Suprapubic skin (tissue), 4 donors: ENCODE measurements at regions not wholly inside any gene's neighbourhood (a gene's known extent, or its start where the extent isn't known, plus 50 kb on each side); places are given as distances from the start of the nearest gene placed in this dataset.

Experiments
- DNase-seq, 2 donors: peaks; one replicate each; pipeline ENCODE4 v3.0.0-alpha.2; 2019; ENCODE audit warnings: low spot score in 2 of 2
- H3K27ac ChIP-seq: fragments of 200-600 bp; sonication (generic); one replicate; pipeline ENCODE4 v1.5.1; 2019
- H3K27me3 ChIP-seq: fragments of 200-600 bp; sonication (generic); one replicate; pipeline ENCODE4 v1.5.1; 2019
- H3K36me3 ChIP-seq: fragments of 200-600 bp; sonication (generic); one replicate; pipeline ENCODE4 v1.5.1; 2019
- H3K4me1 ChIP-seq: fragments of 200-600 bp; sonication (generic); one replicate; pipeline ENCODE4 v1.5.1; 2019
- H3K4me3 ChIP-seq: fragments of 200-600 bp; sonication (generic); one replicate; pipeline ENCODE4 v1.5.1; 2019; ENCODE audit warnings: mild to moderate bottlenecking
- H3K9me3 ChIP-seq: fragments of 200-600 bp; sonication (generic); one replicate; pipeline ENCODE4 v1.5.1; 2019
- CTCF ChIP-seq, 2 donors: fragments of 200-600 bp in 1 of 2; fragments of 450-650 bp in 1 of 2; sonication (generic) in 1 of 2; IDR thresholded peaks; one replicate each; pipeline ENCODE4 v1.5.1; 2016 to 2019; ENCODE audit warnings: antibody characterized with exemption in 2 of 2, mild to moderate bottlenecking in 1 of 2, moderate library complexity in 1 of 2
- EP300 ChIP-seq: sonication (generic); formaldehyde crosslinking; IDR thresholded peaks from one replicate; pipeline ENCODE4 v1.6.1; 2017; ENCODE audit warnings: antibody characterized with exemption
- POLR2A ChIP-seq, 2 donors: fragments of 450-650 bp; IDR thresholded peaks; one replicate each; pipeline ENCODE4 v1.6.1; 2017; ENCODE audit warnings: antibody characterized with exemption in 2 of 2, mild to moderate bottlenecking in 2 of 2, moderate library complexity in 2 of 2
- POLR2AphosphoS5 ChIP-seq, 3 donors: sonication (generic); formaldehyde crosslinking; IDR thresholded peaks; one replicate each; pipeline ENCODE4 v1.6.1; 2017; ENCODE audit warnings: antibody characterized with exemption in 3 of 3
- WGBS: methylation state at CpG from one replicate; pipeline ENCODE4 v1.1.5; 2018; 5-methylcytosine and 5-hydroxymethylcytosine counted together

GRCh38 chr2:188865681-188866080, 108.5 kb upstream of the COL3A1 start:
- H3K27ac ChIP-seq, result no peak overlapping the region
- DNase-seq, result no peak
- TF ChIP-seq EP300 (no peak), POLR2A (IDR thresholded peaks at IDR 0.05) (no peak), CTCF (IDR thresholded peaks at IDR 0.05) (no peak), POLR2AphosphoS5 (IDR thresholded peaks at IDR 0.05) (no peak)
- H3K36me3 ChIP-seq, result no peaks in the 10 kb centered on the region
- no peak overlapping the region for H3K4me3 ChIP-seq
- no peaks in the 10 kb centered on the region for H3K27me3 ChIP-seq
- no peaks in the 10 kb centered on the region for H3K9me3 ChIP-seq
- H3K4me1 ChIP-seq, result no peaks in the 10 kb centered on the region
- WGBS, result 59% methylated on average over 2 of the region's 2 CpGs

GRCh38 chr2:188869550-188869949, 104.6 kb upstream of the COL3A1 start:
- H3K4me1 ChIP-seq, result no peaks in the 10 kb centered on the region
- no peak for DNase-seq

GRCh38 chr2:188870289-188870688, 103.9 kb upstream of the COL3A1 start:
- no peak for DNase-seq

More at GRCh38 chr2:188869550-188869949, 104.6 kb upstream of the COL3A1 start:
- no peak for TF ChIP-seq EP300
- TF ChIP-seq CTCF (IDR thresholded peaks at IDR 0.05), result no peak
- no peak for TF ChIP-seq POLR2A (IDR thresholded peaks at IDR 0.05)
- TF ChIP-seq POLR2AphosphoS5 (IDR thresholded peaks at IDR 0.05), result no peak
- no peaks in the 10 kb centered on the region for H3K9me3 ChIP-seq
- H3K27me3 ChIP-seq, result no peaks in the 10 kb centered on the region
- H3K27ac ChIP-seq, result no peak overlapping the region
- 30% methylated on average over 2 of the region's 2 CpGs for WGBS
- H3K4me3 ChIP-seq, result no peak overlapping the region
- H3K36me3 ChIP-seq, result no peaks in the 10 kb centered on the region

GRCh38 chr2:188875104-188875503, 99.1 kb upstream of the COL3A1 start:
- Histone ChIP-seq H3K4me3 (no peak overlapping the region), H3K4me1 (no peaks in the 10 kb centered on the region), H3K27me3 (no peaks in the 10 kb centered on the region), H3K27ac (no peak overlapping the region), H3K36me3 (no peaks in the 10 kb centered on the region), H3K9me3 (no peaks in the 10 kb centered on the region)
- 84% methylated on average over 6 of the region's 6 CpGs for WGBS
- TF ChIP-seq EP300 (no peak), POLR2A (IDR thresholded peaks at IDR 0.05) (no peak)
- no peak for DNase-seq

More at GRCh38 chr2:188870289-188870688, 103.9 kb upstream of the COL3A1 start:
- no peak for TF ChIP-seq CTCF (IDR thresholded peaks at IDR 0.05)
- TF ChIP-seq POLR2A (IDR thresholded peaks at IDR 0.05), result no peak
- no peak for TF ChIP-seq POLR2AphosphoS5 (IDR thresholded peaks at IDR 0.05)
- no peak for TF ChIP-seq EP300
- H3K4me1 ChIP-seq, result no peaks in the 10 kb centered on the region
- no peaks in the 10 kb centered on the region for H3K36me3 ChIP-seq
- no peak overlapping the region for H3K4me3 ChIP-seq
- no peaks in the 10 kb centered on the region for H3K27me3 ChIP-seq
- WGBS, result 54% methylated on average over 1 of the region's 1 CpG
- no peak overlapping the region for H3K27ac ChIP-seq
- no peaks in the 10 kb centered on the region for H3K9me3 ChIP-seq

GRCh38 chr2:188878716-188879115, 95.5 kb upstream of the COL3A1 start:
- TF ChIP-seq POLR2AphosphoS5 (IDR thresholded peaks at IDR 0.05), result no peak
- TF ChIP-seq EP300, result no peak
- TF ChIP-seq CTCF (IDR thresholded peaks at IDR 0.05), result no peak
- TF ChIP-seq POLR2A (IDR thresholded peaks at IDR 0.05), result no peak
- H3K9me3 ChIP-seq, result no peaks in the 10 kb centered on the region
- no peaks in the 10 kb centered on the region for H3K36me3 ChIP-seq
- no peaks in the 10 kb centered on the region for H3K27me3 ChIP-seq
- no peak overlapping the region for H3K4me3 ChIP-seq
- H3K4me1 ChIP-seq, result no peaks in the 10 kb centered on the region
- H3K27ac ChIP-seq, result no peak overlapping the region
- no peak for DNase-seq

GRCh38 chr2:188880740-188881139, 93.4 kb upstream of the COL3A1 start:
- no peak overlapping the region for H3K4me3 ChIP-seq
- no peak for TF ChIP-seq EP300
- no peak for TF ChIP-seq POLR2AphosphoS5 (IDR thresholded peaks at IDR 0.05)
- TF ChIP-seq POLR2A (IDR thresholded peaks at IDR 0.05), result no peak
- TF ChIP-seq CTCF (IDR thresholded peaks at IDR 0.05), result no peak
- H3K27me3 ChIP-seq, result no peaks in the 10 kb centered on the region
- no peak for DNase-seq
- no peaks in the 10 kb centered on the region for H3K9me3 ChIP-seq
- H3K4me1 ChIP-seq, result no peaks in the 10 kb centered on the region
- no peaks in the 10 kb centered on the region for H3K36me3 ChIP-seq
- no peak overlapping the region for H3K27ac ChIP-seq
